Sigmoid colon (tissue), 4 donors: ENCODE measurements at regions not wholly inside any gene's neighbourhood (a gene's known extent, or its start where the extent isn't known, plus 50 kb on each side); places are given as distances from the start of the nearest gene placed in this dataset.

ENCODE experiments used
- EP300 ChIP-seq, 4 donors: sonication (generic); formaldehyde crosslinking; IDR thresholded peaks; one replicate each; pipeline ENCODE4 v1.6.1; 2017; ENCODE audit warnings: antibody characterized with exemption in 4 of 4
- POLR2A ChIP-seq, 2 donors: fragments of 450-650 bp; IDR thresholded peaks; one replicate each; pipeline ENCODE4 v1.6.1; 2016; ENCODE audit warnings: antibody characterized with exemption in 2 of 2, mild to moderate bottlenecking in 2 of 2, moderate library complexity in 2 of 2
- POLR2AphosphoS5 ChIP-seq, 4 donors: sonication (generic); formaldehyde crosslinking; IDR thresholded peaks; one replicate each; pipeline ENCODE4 v1.6.1; 2017; ENCODE audit warnings: antibody characterized with exemption in 4 of 4
- TF ChIP-seq, protein P1 (sequence below), 4 experiments: fragments of 450-650 bp in 3 of 4; fragments of 200-600 bp in 1 of 4; IDR thresholded peaks; one replicate each; pipeline ENCODE4 v1.5.1; 2016 to 2019; ENCODE audit warnings: antibody characterized with exemption in 4 of 4, mild to moderate bottlenecking in 3 of 4, moderate library complexity in 2 of 4

DNA sequence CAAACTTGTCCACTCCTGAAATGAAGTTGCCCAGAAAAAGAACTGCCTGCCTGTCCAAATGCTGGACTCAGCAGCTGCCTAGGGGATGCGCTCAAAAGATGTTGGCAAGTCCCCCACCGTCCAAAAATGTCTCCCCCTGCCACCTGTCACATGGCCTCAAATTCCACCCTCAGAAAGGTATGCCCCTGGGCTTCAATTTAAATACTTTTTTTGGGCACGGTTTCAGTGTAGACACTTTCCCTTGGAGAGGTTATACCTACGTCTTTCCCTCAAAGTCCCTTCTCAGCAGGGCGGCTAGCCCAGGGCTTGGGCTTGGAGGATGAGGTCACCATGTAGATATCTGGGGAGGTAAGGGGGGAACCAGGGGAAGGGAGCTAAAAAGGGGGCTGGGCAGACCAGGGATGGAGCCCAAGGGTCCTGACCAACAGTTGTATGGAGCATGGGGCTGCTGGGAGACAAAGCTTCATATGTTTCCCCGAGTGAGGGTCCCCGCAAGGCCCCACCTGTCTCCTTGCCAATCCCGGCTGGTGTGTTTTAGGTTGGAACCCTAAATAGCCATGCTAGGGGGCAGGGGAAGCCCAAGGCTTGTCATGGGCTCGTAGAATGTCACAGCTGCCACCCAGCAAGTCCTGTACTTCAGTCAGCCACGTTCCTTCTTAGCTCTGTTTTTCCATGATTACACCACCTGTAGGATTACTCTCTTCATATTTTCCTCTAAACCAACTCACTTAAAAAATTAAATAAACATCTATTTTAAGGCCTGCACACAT lies 131.2 kb upstream of the TBX3 start:
- TF ChIP-seq, protein P1, sequence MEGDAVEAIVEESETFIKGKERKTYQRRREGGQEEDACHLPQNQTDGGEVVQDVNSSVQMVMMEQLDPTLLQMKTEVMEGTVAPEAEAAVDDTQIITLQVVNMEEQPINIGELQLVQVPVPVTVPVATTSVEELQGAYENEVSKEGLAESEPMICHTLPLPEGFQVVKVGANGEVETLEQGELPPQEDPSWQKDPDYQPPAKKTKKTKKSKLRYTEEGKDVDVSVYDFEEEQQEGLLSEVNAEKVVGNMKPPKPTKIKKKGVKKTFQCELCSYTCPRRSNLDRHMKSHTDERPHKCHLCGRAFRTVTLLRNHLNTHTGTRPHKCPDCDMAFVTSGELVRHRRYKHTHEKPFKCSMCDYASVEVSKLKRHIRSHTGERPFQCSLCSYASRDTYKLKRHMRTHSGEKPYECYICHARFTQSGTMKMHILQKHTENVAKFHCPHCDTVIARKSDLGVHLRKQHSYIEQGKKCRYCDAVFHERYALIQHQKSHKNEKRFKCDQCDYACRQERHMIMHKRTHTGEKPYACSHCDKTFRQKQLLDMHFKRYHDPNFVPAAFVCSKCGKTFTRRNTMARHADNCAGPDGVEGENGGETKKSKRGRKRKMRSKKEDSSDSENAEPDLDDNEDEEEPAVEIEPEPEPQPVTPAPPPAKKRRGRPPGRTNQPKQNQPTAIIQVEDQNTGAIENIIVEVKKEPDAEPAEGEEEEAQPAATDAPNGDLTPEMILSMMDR (IDR thresholded peaks at IDR 0.05) = no peak
- no peak for TF ChIP-seq POLR2A (IDR thresholded peaks at IDR 0.05)
- TF ChIP-seq EP300 (IDR thresholded peaks at IDR 0.05) = no peak
- no peak for TF ChIP-seq POLR2AphosphoS5 (IDR thresholded peaks at IDR 0.05)
